Liver (tissue), 8 donors: ENCODE measurements at regions not wholly inside any gene's neighbourhood (a gene's known extent, or its start where the extent isn't known, plus 50 kb on each side); places are given as distances from the start of the nearest gene placed in this dataset.

Experiments
- DNase-seq: peaks from one replicate; pipeline ENCODE4 v3.0.0-alpha.2; 2017; ENCODE audit warnings: low spot score
- H3K27ac ChIP-seq, 2 donors: one replicate each; pipeline ENCODE4 v1.7.0; 2013; ENCODE audit warnings: inconsistent platforms in 2 of 2, low read length in 2 of 2, control low read depth in 1 of 2, low read depth in 1 of 2, mild to moderate bottlenecking in 1 of 2
- H3K27me3 ChIP-seq, 4 donors: one replicate each; pipeline versions ENCODE4 v1.6.1 to v1.7.0; 2013; ENCODE audit warnings: low read length in 3 of 4, inconsistent platforms in 1 of 4, mild to moderate bottlenecking in 1 of 4, moderate library complexity in 1 of 4; ENCODE audit not compliant: control insufficient read depth in 4 of 4, insufficient read depth in 4 of 4
- H3K36me3 ChIP-seq, 4 donors: one replicate each; pipeline versions ENCODE4 v1.6.1 to v1.7.0; 2013; ENCODE audit warnings: low read length in 3 of 4, mild to moderate bottlenecking in 3 of 4, low read depth in 1 of 4, moderate library complexity in 1 of 4; ENCODE audit not compliant: control insufficient read depth in 4 of 4, insufficient read depth in 3 of 4
- H3K4me1 ChIP-seq, 4 donors: one replicate each; pipeline versions ENCODE4 v1.6.1 to v1.7.0; 2013; ENCODE audit warnings: low read length in 3 of 4, mild to moderate bottlenecking in 3 of 4, moderate library complexity in 1 of 4; ENCODE audit not compliant: control insufficient read depth in 4 of 4, insufficient read depth in 4 of 4
- H3K4me3 ChIP-seq, 3 donors: one replicate each; pipeline versions ENCODE4 v1.6.1 to v1.7.0; 2013; ENCODE audit warnings: low read length in 3 of 3, control low read depth in 1 of 3, low read depth in 1 of 3, mild to moderate bottlenecking in 1 of 3
- H3K9ac ChIP-seq, 2 donors: one replicate each; pipeline ENCODE4 v1.7.0; 2013; ENCODE audit warnings: low read length in 2 of 2, mild to moderate bottlenecking in 2 of 2, moderate library complexity in 2 of 2, control low read depth in 1 of 2, low read depth in 1 of 2
- H3K9me3 ChIP-seq, 4 donors: one replicate each; pipeline versions ENCODE4 v1.6.1 to v1.7.0; 2013; ENCODE audit warnings: low read length in 3 of 4; ENCODE audit not compliant: control insufficient read depth in 4 of 4
- FOXA1 ChIP-seq: IDR thresholded peaks from 2 replicates; pipeline ENCODE4 v1.6.1; 2016; ENCODE audit warnings: antibody characterized with exemption
- FOXA2 ChIP-seq: IDR thresholded peaks from 2 replicates; pipeline ENCODE4 v1.6.1; 2016; ENCODE audit warnings: antibody characterized with exemption
- GABPA ChIP-seq, 2 donors: IDR thresholded peaks in 1 of 2; conservative IDR thresholded peaks in 1 of 2; 2 replicates each; pipeline ENCODE4 v1.6.1; 2016; ENCODE audit warnings: antibody characterized with exemption in 2 of 2, mild to moderate bottlenecking in 1 of 2, moderate library complexity in 1 of 2
- HNF4A ChIP-seq, 2 donors: conservative IDR thresholded peaks; 2 replicates each; pipeline ENCODE4 v1.6.1; 2016; ENCODE audit warnings: antibody characterized with exemption in 2 of 2, mild to moderate bottlenecking in 2 of 2
- HNF4G ChIP-seq: IDR thresholded peaks from 2 replicates; pipeline ENCODE4 v1.6.1; 2016; ENCODE audit warnings: antibody characterized with exemption
- JUND ChIP-seq, 2 donors: IDR thresholded peaks; 2 replicates each; pipeline ENCODE4 v1.6.1; 2016; ENCODE audit warnings: antibody characterized with exemption in 2 of 2
- NR2F2 ChIP-seq: IDR thresholded peaks from 2 replicates; pipeline ENCODE4 v1.6.1; 2016; ENCODE audit warnings: antibody characterized with exemption
- RAD21 ChIP-seq, 2 donors: IDR thresholded peaks; 2 replicates each; pipeline ENCODE4 v1.6.1; 2016; ENCODE audit warnings: antibody characterized with exemption in 2 of 2, mild to moderate bottlenecking in 2 of 2
- RXRA ChIP-seq, 2 donors: IDR thresholded peaks; 2 replicates each; pipeline ENCODE4 v1.6.1; 2017 to 2018; ENCODE audit warnings: antibody characterized with exemption in 2 of 2, mild to moderate bottlenecking in 1 of 2
- SP1 ChIP-seq: IDR thresholded peaks from 2 replicates; pipeline ENCODE4 v1.6.1; 2018; ENCODE audit warnings: antibody characterized with exemption, mild to moderate bottlenecking
- TAF1 ChIP-seq: conservative IDR thresholded peaks from 2 replicates; pipeline ENCODE4 v1.6.1; 2016; ENCODE audit warnings: antibody characterized with exemption, mild to moderate bottlenecking
- YY1 ChIP-seq: IDR thresholded peaks from 2 replicates; pipeline ENCODE4 v1.6.1; 2016; ENCODE audit warnings: antibody characterized with exemption, mild to moderate bottlenecking
- WGBS: extraction: QIAGEN DNeasy Blood & Tissue Kit; methylation state at CpG from one replicate; pipeline ENCODE4 v1.1.7; 2013; 5-methylcytosine and 5-hydroxymethylcytosine counted together
- TF ChIP-seq, protein P1 (sequence below): fragments of 150-350 bp; IDR thresholded peaks from 2 replicates; pipeline ENCODE4 v1.5.1; 2017; ENCODE audit warnings: improper control_type of control experiment, low read depth, low read length; ENCODE audit not compliant: missing input control
- TF ChIP-seq, protein P2 (sequence below): IDR thresholded peaks from 2 replicates; pipeline ENCODE4 v1.6.1; 2016; ENCODE audit warnings: antibody characterized with exemption
- TF ChIP-seq, protein P3 (sequence below): IDR thresholded peaks from 2 replicates; pipeline ENCODE4 v1.6.1; 2016; ENCODE audit warnings: antibody characterized with exemption
- TF ChIP-seq, protein P4 (sequence below): IDR thresholded peaks from 2 replicates; pipeline ENCODE4 v1.6.1; 2016; ENCODE audit warnings: antibody characterized with exemption
- TF ChIP-seq, protein P5 (sequence below): IDR thresholded peaks from 2 replicates; pipeline ENCODE4 v1.6.1; 2016; ENCODE audit warnings: antibody characterized with exemption, mild to moderate bottlenecking
- donor health status: healthy.
- donor health status: healthy.
- donor health status: healthy.
- donor health status: healthy.
- donor health status: healthy.

DNA sequence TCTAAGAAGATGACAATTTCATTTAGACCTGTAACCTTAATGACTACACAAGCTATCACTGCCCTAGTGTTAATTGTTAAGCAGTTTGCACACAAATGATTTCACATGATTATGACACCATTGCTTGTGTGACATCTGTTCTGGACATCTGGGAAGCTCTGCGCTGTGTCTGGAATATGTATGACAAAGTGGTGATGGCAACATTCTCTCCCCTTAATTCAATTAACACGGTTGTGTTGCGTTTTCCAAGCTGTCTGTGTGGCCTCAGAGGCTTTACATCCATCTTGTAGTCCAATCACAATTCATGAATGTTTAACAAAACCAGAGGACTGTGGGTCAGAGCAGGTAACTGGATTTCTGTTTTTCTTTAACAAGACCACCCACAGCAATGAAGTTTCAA, 204.4 kb downstream of the COG6 start:
- no peaks in the 10 kb centered on the region for H3K9me3 ChIP-seq
- no peaks in the 10 kb centered on the region for H3K36me3 ChIP-seq
- H3K4me1 ChIP-seq = no peaks in the 10 kb centered on the region
- 82% methylated on average over 3 of the region's 3 CpGs for WGBS
- H3K4me3 ChIP-seq = no peak overlapping the region
- H3K9ac ChIP-seq = no peak overlapping the region
- DNase-seq = no peak
- H3K27ac ChIP-seq = no peak overlapping the region
- TF ChIP-seq HNF4G (no peak), RXRA (IDR thresholded peaks at IDR 0.05) (no peak), HNF4A (conservative IDR thresholded peaks at IDR 0.05) (no peak), NR2F2 (no peak), FOXA1 (no peak), RAD21 (IDR thresholded peaks at IDR 0.05) (no peak), YY1 (no peak), SP1 (no peak), TAF1 (no peak), FOXA2 (no peak), GABPA (IDR thresholded peaks at IDR 0.05 in 1 of 2, conservative IDR thresholded peaks at IDR 0.05 in 1 of 2) (no peak), JUND (IDR thresholded peaks at IDR 0.05) (no peak)
- TF ChIP-seq, protein P1, sequence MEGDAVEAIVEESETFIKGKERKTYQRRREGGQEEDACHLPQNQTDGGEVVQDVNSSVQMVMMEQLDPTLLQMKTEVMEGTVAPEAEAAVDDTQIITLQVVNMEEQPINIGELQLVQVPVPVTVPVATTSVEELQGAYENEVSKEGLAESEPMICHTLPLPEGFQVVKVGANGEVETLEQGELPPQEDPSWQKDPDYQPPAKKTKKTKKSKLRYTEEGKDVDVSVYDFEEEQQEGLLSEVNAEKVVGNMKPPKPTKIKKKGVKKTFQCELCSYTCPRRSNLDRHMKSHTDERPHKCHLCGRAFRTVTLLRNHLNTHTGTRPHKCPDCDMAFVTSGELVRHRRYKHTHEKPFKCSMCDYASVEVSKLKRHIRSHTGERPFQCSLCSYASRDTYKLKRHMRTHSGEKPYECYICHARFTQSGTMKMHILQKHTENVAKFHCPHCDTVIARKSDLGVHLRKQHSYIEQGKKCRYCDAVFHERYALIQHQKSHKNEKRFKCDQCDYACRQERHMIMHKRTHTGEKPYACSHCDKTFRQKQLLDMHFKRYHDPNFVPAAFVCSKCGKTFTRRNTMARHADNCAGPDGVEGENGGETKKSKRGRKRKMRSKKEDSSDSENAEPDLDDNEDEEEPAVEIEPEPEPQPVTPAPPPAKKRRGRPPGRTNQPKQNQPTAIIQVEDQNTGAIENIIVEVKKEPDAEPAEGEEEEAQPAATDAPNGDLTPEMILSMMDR = no peak
- TF ChIP-seq, protein P2, sequence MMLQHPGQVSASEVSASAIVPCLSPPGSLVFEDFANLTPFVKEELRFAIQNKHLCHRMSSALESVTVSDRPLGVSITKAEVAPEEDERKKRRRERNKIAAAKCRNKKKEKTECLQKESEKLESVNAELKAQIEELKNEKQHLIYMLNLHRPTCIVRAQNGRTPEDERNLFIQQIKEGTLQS = no peak
- TF ChIP-seq, protein P3, sequence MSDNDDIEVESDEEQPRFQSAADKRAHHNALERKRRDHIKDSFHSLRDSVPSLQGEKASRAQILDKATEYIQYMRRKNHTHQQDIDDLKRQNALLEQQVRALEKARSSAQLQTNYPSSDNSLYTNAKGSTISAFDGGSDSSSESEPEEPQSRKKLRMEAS = no peak
- TF ChIP-seq, protein P4, sequence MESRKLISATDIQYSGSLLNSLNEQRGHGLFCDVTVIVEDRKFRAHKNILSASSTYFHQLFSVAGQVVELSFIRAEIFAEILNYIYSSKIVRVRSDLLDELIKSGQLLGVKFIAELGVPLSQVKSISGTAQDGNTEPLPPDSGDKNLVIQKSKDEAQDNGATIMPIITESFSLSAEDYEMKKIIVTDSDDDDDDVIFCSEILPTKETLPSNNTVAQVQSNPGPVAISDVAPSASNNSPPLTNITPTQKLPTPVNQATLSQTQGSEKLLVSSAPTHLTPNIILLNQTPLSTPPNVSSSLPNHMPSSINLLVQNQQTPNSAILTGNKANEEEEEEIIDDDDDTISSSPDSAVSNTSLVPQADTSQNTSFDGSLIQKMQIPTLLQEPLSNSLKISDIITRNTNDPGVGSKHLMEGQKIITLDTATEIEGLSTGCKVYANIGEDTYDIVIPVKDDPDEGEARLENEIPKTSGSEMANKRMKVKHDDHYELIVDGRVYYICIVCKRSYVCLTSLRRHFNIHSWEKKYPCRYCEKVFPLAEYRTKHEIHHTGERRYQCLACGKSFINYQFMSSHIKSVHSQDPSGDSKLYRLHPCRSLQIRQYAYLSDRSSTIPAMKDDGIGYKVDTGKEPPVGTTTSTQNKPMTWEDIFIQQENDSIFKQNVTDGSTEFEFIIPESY = no peak
- TF ChIP-seq, protein P5, sequence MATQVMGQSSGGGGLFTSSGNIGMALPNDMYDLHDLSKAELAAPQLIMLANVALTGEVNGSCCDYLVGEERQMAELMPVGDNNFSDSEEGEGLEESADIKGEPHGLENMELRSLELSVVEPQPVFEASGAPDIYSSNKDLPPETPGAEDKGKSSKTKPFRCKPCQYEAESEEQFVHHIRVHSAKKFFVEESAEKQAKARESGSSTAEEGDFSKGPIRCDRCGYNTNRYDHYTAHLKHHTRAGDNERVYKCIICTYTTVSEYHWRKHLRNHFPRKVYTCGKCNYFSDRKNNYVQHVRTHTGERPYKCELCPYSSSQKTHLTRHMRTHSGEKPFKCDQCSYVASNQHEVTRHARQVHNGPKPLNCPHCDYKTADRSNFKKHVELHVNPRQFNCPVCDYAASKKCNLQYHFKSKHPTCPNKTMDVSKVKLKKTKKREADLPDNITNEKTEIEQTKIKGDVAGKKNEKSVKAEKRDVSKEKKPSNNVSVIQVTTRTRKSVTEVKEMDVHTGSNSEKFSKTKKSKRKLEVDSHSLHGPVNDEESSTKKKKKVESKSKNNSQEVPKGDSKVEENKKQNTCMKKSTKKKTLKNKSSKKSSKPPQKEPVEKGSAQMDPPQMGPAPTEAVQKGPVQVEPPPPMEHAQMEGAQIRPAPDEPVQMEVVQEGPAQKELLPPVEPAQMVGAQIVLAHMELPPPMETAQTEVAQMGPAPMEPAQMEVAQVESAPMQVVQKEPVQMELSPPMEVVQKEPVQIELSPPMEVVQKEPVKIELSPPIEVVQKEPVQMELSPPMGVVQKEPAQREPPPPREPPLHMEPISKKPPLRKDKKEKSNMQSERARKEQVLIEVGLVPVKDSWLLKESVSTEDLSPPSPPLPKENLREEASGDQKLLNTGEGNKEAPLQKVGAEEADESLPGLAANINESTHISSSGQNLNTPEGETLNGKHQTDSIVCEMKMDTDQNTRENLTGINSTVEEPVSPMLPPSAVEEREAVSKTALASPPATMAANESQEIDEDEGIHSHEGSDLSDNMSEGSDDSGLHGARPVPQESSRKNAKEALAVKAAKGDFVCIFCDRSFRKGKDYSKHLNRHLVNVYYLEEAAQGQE = no peak
- peaks cover 0 to 9% (median under 1%) of the 10 kb centered on the region in 4 donors for H3K27me3 ChIP-seq

DNA sequence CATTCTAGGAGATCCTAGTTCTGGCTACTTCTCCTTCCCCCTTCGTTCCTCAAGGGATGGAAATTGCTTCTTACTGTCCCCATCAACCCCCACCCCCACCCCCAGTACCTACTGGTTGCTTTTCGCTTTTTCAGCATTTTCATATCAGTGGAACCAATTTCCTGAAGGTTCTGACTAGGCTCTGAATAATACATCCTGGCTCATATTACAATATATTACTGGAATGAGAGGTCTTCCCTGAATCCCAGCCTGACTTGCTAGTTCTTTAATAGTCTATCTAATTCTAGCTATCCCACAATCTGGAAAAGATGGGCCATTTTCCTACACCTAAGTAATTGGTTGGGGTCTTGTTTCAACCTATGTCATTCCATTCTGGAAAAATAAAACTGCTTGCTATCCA, 207.4 kb downstream of the COG6 start:
- no peaks in the 10 kb centered on the region for H3K4me1 ChIP-seq
- H3K9ac ChIP-seq = no peak overlapping the region
- peaks cover 0 to 9% (median 2%) of the 10 kb centered on the region in 4 donors for H3K27me3 ChIP-seq
- TF ChIP-seq YY1 = no peak
- TF ChIP-seq, protein P1 = no peak
- TF ChIP-seq SP1 = no peak
- TF ChIP-seq NR2F2 = no peak
- TF ChIP-seq RXRA (IDR thresholded peaks at IDR 0.05) = no peak
- TF ChIP-seq, protein P2 = no peak
- TF ChIP-seq, protein P3 = no peak
- no peaks in the 10 kb centered on the region for H3K36me3 ChIP-seq
- no peaks in the 10 kb centered on the region for H3K9me3 ChIP-seq
- no peak for DNase-seq
- no peak overlapping the region for H3K4me3 ChIP-seq
- WGBS = 72% methylated on average over 2 of the region's 2 CpGs
- no peak overlapping the region for H3K27ac ChIP-seq
